ENCODE measurements at regions not wholly inside any gene's neighbourhood (a gene's known extent, or its start where the extent isn't known, plus 50 kb on each side); places are given as distances from the start of the nearest gene placed in this dataset.
"Not testable (repeated sequence)": the region's sequence is repeated elsewhere in the genome, so short reads cannot be mapped to it uniquely, and the experiment has no call there.

DNA sequence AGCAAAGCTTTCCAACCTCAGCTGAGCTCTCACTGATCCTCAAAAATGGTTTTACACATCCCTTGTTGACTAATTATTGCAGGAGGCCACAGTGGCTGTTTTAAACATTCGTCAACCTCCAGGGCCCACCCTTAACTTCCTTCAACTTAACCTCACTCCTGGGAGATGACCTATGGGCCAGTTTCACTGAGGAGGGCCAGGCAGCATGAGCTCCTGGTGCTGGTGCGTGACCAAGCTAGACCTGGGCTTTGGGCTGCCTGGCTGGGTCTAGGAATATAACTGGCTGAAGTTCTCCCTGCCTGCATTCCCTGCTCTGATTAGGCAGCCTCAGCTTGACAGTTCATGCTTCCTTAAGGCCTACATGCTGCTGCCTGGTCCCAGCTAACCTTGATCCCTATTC lies 273.7 kb upstream of the ATP11B start:
- TF ChIP-seq, protein P1, sequence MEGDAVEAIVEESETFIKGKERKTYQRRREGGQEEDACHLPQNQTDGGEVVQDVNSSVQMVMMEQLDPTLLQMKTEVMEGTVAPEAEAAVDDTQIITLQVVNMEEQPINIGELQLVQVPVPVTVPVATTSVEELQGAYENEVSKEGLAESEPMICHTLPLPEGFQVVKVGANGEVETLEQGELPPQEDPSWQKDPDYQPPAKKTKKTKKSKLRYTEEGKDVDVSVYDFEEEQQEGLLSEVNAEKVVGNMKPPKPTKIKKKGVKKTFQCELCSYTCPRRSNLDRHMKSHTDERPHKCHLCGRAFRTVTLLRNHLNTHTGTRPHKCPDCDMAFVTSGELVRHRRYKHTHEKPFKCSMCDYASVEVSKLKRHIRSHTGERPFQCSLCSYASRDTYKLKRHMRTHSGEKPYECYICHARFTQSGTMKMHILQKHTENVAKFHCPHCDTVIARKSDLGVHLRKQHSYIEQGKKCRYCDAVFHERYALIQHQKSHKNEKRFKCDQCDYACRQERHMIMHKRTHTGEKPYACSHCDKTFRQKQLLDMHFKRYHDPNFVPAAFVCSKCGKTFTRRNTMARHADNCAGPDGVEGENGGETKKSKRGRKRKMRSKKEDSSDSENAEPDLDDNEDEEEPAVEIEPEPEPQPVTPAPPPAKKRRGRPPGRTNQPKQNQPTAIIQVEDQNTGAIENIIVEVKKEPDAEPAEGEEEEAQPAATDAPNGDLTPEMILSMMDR (IDR thresholded peaks at IDR 0.05; ENCODE audit: low read depth, low read length): no peak
- H3K27ac ChIP-seq: no peak overlapping the region
- no peaks in the 10 kb centered on the region for H3K9me3 ChIP-seq (ENCODE audit: low read depth)
- no peak for DNase-seq (ENCODE audit: low read depth in 1 of 2, low spot score in 1 of 2)
- H3K4me1 ChIP-seq (ENCODE audit: low read depth): no peaks in the 10 kb centered on the region
- H3K36me3 ChIP-seq: no peaks in the 10 kb centered on the region
- H3K27me3 ChIP-seq: no peaks in the 10 kb centered on the region
- H3K4me3 ChIP-seq: no peak overlapping the region

- DNase-seq (ENCODE audit: low read depth in 1 of 2, low spot score in 1 of 2): no peak
- Histone ChIP-seq H3K4me1 (ENCODE audit: low read depth) (no peaks in the 10 kb centered on the region), H3K36me3 (no peaks in the 10 kb centered on the region), H3K9me3 (ENCODE audit: low read depth) (no peaks in the 10 kb centered on the region), H3K27me3 (no peaks in the 10 kb centered on the region), H3K27ac (no peak overlapping the region), H3K4me3 (no peak overlapping the region)
- TF ChIP-seq, protein P1 (IDR thresholded peaks at IDR 0.05; ENCODE audit: low read depth, low read length): no peak
Measured at GRCh38 chr3:182521339-182521738, 272.0 kb upstream of the ATP11B start.

- not testable (repeated sequence) for H3K4me1 ChIP-seq (ENCODE audit: low read depth); H3K27me3 ChIP-seq; H3K4me3 ChIP-seq; H3K9me3 ChIP-seq (ENCODE audit: low read depth); H3K27ac ChIP-seq; H3K36me3 ChIP-seq; DNase-seq (ENCODE audit: low read depth in 1 of 2, low spot score in 1 of 2)
Measured at GRCh38 chr3:182523424-182523823, 269.9 kb upstream of the ATP11B start.

- H3K4me1 ChIP-seq (ENCODE audit: low read depth): no peaks in the 10 kb centered on the region
- no peaks in the 10 kb centered on the region for H3K36me3 ChIP-seq
- H3K27ac ChIP-seq: no peak overlapping the region
- no peak for DNase-seq (ENCODE audit: low read depth in 1 of 2, low spot score in 1 of 2)
- TF ChIP-seq, protein P1 (IDR thresholded peaks at IDR 0.05; ENCODE audit: low read depth, low read length): no peak
- H3K4me3 ChIP-seq: no peak overlapping the region
- H3K9me3 ChIP-seq (ENCODE audit: low read depth): no peaks in the 10 kb centered on the region
- H3K27me3 ChIP-seq: no peaks in the 10 kb centered on the region
Measured at GRCh38 chr3:182523836-182524235, 269.5 kb upstream of the ATP11B start.

DNA sequence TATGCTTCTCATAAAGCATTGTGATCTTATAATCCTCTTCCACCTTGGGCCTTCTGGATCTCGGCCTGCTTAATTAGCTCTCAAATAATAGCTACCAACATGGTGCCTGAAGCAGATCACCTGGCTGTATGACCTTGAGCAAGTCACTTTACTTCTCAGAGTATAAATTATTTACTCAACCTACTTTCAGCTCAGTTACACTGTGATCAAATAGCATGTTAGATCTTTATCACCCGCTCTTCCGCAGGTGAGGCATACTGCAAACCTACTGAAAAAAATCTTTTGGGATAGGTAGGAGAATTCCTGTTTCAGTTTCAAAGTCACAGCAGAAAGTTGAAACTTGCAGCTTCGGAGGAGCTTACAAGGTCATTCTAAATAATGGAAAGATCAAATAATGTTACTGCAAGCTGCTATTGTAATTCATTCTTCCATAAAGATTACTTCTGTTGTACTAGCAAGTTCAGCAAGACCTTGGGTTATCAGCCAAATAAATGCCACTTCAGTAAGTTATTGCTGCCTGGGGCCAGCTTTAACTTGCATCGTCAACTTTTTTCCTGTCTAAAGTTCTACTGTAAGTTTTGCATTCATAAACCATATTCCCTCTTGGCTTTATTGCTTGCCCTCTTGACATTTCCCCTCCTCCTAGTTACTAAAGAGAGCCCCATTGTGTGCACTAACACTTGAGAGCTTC lies 268.4 kb upstream of the ATP11B start:
- Histone ChIP-seq H3K27ac (no peak overlapping the region), H3K4me1 (ENCODE audit: low read depth) (no peaks in the 10 kb centered on the region), H3K9me3 (ENCODE audit: low read depth) (no peaks in the 10 kb centered on the region), H3K4me3 (no peak overlapping the region), H3K36me3 (no peaks in the 10 kb centered on the region), H3K27me3 (no peaks in the 10 kb centered on the region)
- TF ChIP-seq, protein P1 (IDR thresholded peaks at IDR 0.05; ENCODE audit: low read depth, low read length): no peak
- DNase-seq (ENCODE audit: low read depth in 1 of 2, low spot score in 1 of 2): no peak

GRCh38 chr3:182525766-182526374 lies 267.4 kb upstream of the ATP11B start:
- H3K36me3 ChIP-seq: no peaks in the 10 kb centered on the region
- H3K4me3 ChIP-seq: no peak overlapping the region
- TF ChIP-seq, protein P1 (IDR thresholded peaks at IDR 0.05; ENCODE audit: low read depth, low read length): no peak
- H3K4me1 ChIP-seq (ENCODE audit: low read depth): no peaks in the 10 kb centered on the region
- no peak for DNase-seq (ENCODE audit: low read depth in 1 of 2, low spot score in 1 of 2)
- no peak overlapping the region for H3K27ac ChIP-seq
- H3K9me3 ChIP-seq (ENCODE audit: low read depth): no peaks in the 10 kb centered on the region
- H3K27me3 ChIP-seq: no peaks in the 10 kb centered on the region
